ENCODE measurements at regions not wholly inside any gene's neighbourhood (a gene's known extent, or its start where the extent isn't known, plus 50 kb on each side); places are given as distances from the start of the nearest gene placed in this dataset.

- H3K4me1 ChIP-seq (ENCODE audit: insufficient read depth, low read length, poor library complexity, severe bottlenecking): peaks cover 25% of the 10 kb centered on the region
- no peaks in the 10 kb centered on the region for H3K9me3 ChIP-seq (ENCODE audit: insufficient read depth, low read depth, low read length)
- no peaks in the 10 kb centered on the region for H3K27me3 ChIP-seq (ENCODE audit: insufficient read depth, low read length, poor library complexity, severe bottlenecking)
- no peak for TF ChIP-seq CTCF (conservative IDR thresholded peaks at IDR 0.05; ENCODE audit: low read length)
- TF ChIP-seq EZH2phosphoT487 (IDR thresholded peaks at IDR 0.05; ENCODE audit: borderline replicate concordance): no peak
- no peaks in the 10 kb centered on the region for H4K20me1 ChIP-seq (ENCODE audit: insufficient read depth, low read length, poor library complexity, severe bottlenecking)
- H3K36me3 ChIP-seq (ENCODE audit: insufficient read depth, low read length): no peaks in the 10 kb centered on the region
- no peak overlapping the region for H3K9ac ChIP-seq (ENCODE audit: low read depth, low read length, poor library complexity, severe bottlenecking)
- no peak overlapping the region for H3K4me2 ChIP-seq (ENCODE audit: low read depth, low read length, poor library complexity, severe bottlenecking)
- no peak overlapping the region for H2AFZ ChIP-seq (ENCODE audit: low read length)
- no peaks in the 10 kb centered on the region for H3F3A ChIP-seq (ENCODE audit: low read depth)
- H3K9me2 ChIP-seq (replicated peaks; ENCODE audit: low read depth, low read length): no peaks in the 10 kb centered on the region
- no peak overlapping the region for H3K4me3 ChIP-seq (ENCODE audit: low read length, poor library complexity, severe bottlenecking)
- H3K79me2 ChIP-seq (ENCODE audit: insufficient read depth, low read length): no peaks in the 10 kb centered on the region
Observed at GRCh38 chr12:66831495-66831894, 152.6 kb upstream of the GRIP1 start.

- Histone ChIP-seq H3K9me2 (replicated peaks; ENCODE audit: low read depth, low read length) (no peaks in the 10 kb centered on the region), H3K79me2 (ENCODE audit: insufficient read depth, low read length) (no peaks in the 10 kb centered on the region), H4K20me1 (ENCODE audit: insufficient read depth, low read length, poor library complexity, severe bottlenecking) (no peaks in the 10 kb centered on the region), H3K9ac (ENCODE audit: low read depth, low read length, poor library complexity, severe bottlenecking) (no peak overlapping the region), H2AFZ (ENCODE audit: low read length) (no peak overlapping the region), H3K4me2 (ENCODE audit: low read depth, low read length, poor library complexity, severe bottlenecking) (no peak overlapping the region), H3K27me3 (ENCODE audit: insufficient read depth, low read length, poor library complexity, severe bottlenecking) (no peaks in the 10 kb centered on the region), H3K36me3 (ENCODE audit: insufficient read depth, low read length) (no peaks in the 10 kb centered on the region), H3K4me1 (ENCODE audit: insufficient read depth, low read length, poor library complexity, severe bottlenecking) (peaks cover 25% of the 10 kb centered on the region), H3K9me3 (ENCODE audit: insufficient read depth, low read depth, low read length) (no peaks in the 10 kb centered on the region), H3K4me3 (ENCODE audit: low read length, poor library complexity, severe bottlenecking) (no peak overlapping the region), H3F3A (ENCODE audit: low read depth) (no peaks in the 10 kb centered on the region)
- no peak for TF ChIP-seq EZH2phosphoT487 (IDR thresholded peaks at IDR 0.05; ENCODE audit: borderline replicate concordance)
Observed at GRCh38 chr12:66832997-66833396, 154.1 kb upstream of the GRIP1 start.

GRCh38 chr12:66836623-66837310 is 157.9 kb upstream of the GRIP1 start:
- no peak overlapping the region for H3K4me3 ChIP-seq (ENCODE audit: low read length, poor library complexity, severe bottlenecking)
- TF ChIP-seq EZH2phosphoT487 (IDR thresholded peaks at IDR 0.05; ENCODE audit: borderline replicate concordance) (no peak), CTCF (conservative IDR thresholded peaks at IDR 0.05; ENCODE audit: low read length) (no peak)
- H4K20me1 ChIP-seq (ENCODE audit: insufficient read depth, low read length, poor library complexity, severe bottlenecking): no peaks in the 10 kb centered on the region
- H3F3A ChIP-seq (ENCODE audit: low read depth): no peaks in the 10 kb centered on the region
- H2AFZ ChIP-seq (ENCODE audit: low read length): no peak overlapping the region
- H3K4me2 ChIP-seq (ENCODE audit: low read depth, low read length, poor library complexity, severe bottlenecking): no peak overlapping the region
- H3K27me3 ChIP-seq (ENCODE audit: insufficient read depth, low read length, poor library complexity, severe bottlenecking): no peaks in the 10 kb centered on the region
- no peaks in the 10 kb centered on the region for H3K79me2 ChIP-seq (ENCODE audit: insufficient read depth, low read length)
- H3K9me3 ChIP-seq (ENCODE audit: insufficient read depth, low read depth, low read length): no peaks in the 10 kb centered on the region
- H3K36me3 ChIP-seq (ENCODE audit: insufficient read depth, low read length): no peaks in the 10 kb centered on the region
- H3K9me2 ChIP-seq (replicated peaks; ENCODE audit: low read depth, low read length): no peaks in the 10 kb centered on the region
- no peak overlapping the region for H3K9ac ChIP-seq (ENCODE audit: low read depth, low read length, poor library complexity, severe bottlenecking)
- H3K4me1 ChIP-seq (ENCODE audit: insufficient read depth, low read length, poor library complexity, severe bottlenecking): peaks cover 6% of the 10 kb centered on the region

- Histone ChIP-seq H2AFZ (ENCODE audit: low read length) (no peak overlapping the region), H3K9me3 (ENCODE audit: insufficient read depth, low read depth, low read length) (no peaks in the 10 kb centered on the region), H3K4me1 (ENCODE audit: insufficient read depth, low read length, poor library complexity, severe bottlenecking) (peaks cover 1% of the 10 kb centered on the region), H3K79me2 (ENCODE audit: insufficient read depth, low read length) (no peaks in the 10 kb centered on the region), H3K4me3 (ENCODE audit: low read length, poor library complexity, severe bottlenecking) (no peak overlapping the region), H4K20me1 (ENCODE audit: insufficient read depth, low read length, poor library complexity, severe bottlenecking) (no peaks in the 10 kb centered on the region), H3K36me3 (ENCODE audit: insufficient read depth, low read length) (no peaks in the 10 kb centered on the region), H3K27me3 (ENCODE audit: insufficient read depth, low read length, poor library complexity, severe bottlenecking) (no peaks in the 10 kb centered on the region), H3F3A (ENCODE audit: low read depth) (no peaks in the 10 kb centered on the region), H3K9ac (ENCODE audit: low read depth, low read length, poor library complexity, severe bottlenecking) (no peak overlapping the region), H3K9me2 (replicated peaks; ENCODE audit: low read depth, low read length) (no peaks in the 10 kb centered on the region), H3K4me2 (ENCODE audit: low read depth, low read length, poor library complexity, severe bottlenecking) (no peak overlapping the region)
- TF ChIP-seq CTCF (conservative IDR thresholded peaks at IDR 0.05; ENCODE audit: low read length) (no peak), EZH2phosphoT487 (IDR thresholded peaks at IDR 0.05; ENCODE audit: borderline replicate concordance) (no peak)
Observed at GRCh38 chr12:66837311-66837627, 158.4 kb upstream of the GRIP1 start.

Data from Loucy (cell line).